ENCODE measurements at regions not wholly inside any gene's neighbourhood (a gene's known extent, or its start where the extent isn't known, plus 50 kb on each side); places are given as distances from the start of the nearest gene placed in this dataset.

DNA sequence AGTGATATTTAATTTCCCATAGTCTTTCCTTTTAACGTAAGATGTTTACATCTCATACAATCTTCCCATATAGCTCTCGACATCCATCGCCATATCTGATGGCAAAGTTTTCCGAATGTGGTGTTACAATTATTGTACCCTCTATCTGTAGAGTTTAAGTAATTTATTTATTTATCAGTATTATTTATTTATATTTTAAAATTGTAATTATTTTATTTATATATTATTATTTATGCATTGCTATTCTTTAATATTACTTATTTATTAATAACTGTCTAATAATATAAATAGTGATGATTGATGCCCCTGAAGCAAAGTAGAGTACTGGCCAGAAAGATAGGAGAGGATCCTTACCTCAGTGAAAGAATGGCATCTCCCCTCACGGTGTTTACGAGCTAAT is 812.9 kb downstream of the VGLL3 start:
- TF ChIP-seq POLR2AphosphoS5 (IDR thresholded peaks at IDR 0.05) = no peak
- no peak for TF ChIP-seq POLR2A (IDR thresholded peaks at IDR 0.05)
- TF ChIP-seq, protein P1, sequence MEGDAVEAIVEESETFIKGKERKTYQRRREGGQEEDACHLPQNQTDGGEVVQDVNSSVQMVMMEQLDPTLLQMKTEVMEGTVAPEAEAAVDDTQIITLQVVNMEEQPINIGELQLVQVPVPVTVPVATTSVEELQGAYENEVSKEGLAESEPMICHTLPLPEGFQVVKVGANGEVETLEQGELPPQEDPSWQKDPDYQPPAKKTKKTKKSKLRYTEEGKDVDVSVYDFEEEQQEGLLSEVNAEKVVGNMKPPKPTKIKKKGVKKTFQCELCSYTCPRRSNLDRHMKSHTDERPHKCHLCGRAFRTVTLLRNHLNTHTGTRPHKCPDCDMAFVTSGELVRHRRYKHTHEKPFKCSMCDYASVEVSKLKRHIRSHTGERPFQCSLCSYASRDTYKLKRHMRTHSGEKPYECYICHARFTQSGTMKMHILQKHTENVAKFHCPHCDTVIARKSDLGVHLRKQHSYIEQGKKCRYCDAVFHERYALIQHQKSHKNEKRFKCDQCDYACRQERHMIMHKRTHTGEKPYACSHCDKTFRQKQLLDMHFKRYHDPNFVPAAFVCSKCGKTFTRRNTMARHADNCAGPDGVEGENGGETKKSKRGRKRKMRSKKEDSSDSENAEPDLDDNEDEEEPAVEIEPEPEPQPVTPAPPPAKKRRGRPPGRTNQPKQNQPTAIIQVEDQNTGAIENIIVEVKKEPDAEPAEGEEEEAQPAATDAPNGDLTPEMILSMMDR (IDR thresholded peaks at IDR 0.05) = no peak
